Activated CD8-positive, alpha-beta T cell treated with anti-CD3 and anti-CD28 coated beads for 36 hours (primary cell): ENCODE measurements at regions not wholly inside any gene's neighbourhood (a gene's known extent, or its start where the extent isn't known, plus 50 kb on each side); places are given as distances from the start of the nearest gene placed in this dataset.
"Not testable (repeated sequence)": the region's sequence is repeated elsewhere in the genome, so short reads cannot be mapped to it uniquely, and the experiment has no call there.

Source experiments
- ATAC-seq: fragments of 200-7000 bp; cut with Tn5 transposase; one replicate; pipeline ENCODE4 v1.10.0; 2021; ENCODE audit warnings: mild to moderate bottlenecking, moderate library complexity
- CTCF ChIA-PET: fragments of 350-600 bp; sonication (Branson Sonifier 250); formaldehyde crosslinking; loops from one replicate; lab custom pipeline; 2021; ENCODE audit warnings: antibody characterized with exemption; lab: Charles Lee
- POLR2A ChIA-PET: fragments of 350-600 bp; sonication (Branson Sonifier 250); formaldehyde crosslinking; loops from one replicate; lab custom pipeline; 2021; ENCODE audit warnings: antibody characterized with exemption; lab: Charles Lee
- DNase-seq: peaks from one replicate; pipeline ENCODE4 v3.0.0-alpha.2; 2020
- H3K27ac Mint-ChIP-seq: one replicate; pipeline ENCODE4 v1.8.0; 2021; ENCODE audit warnings: mild to moderate bottlenecking, mixed read lengths
- H3K27me3 Mint-ChIP-seq: one replicate; pipeline ENCODE4 v1.8.0; 2021; ENCODE audit warnings: mixed read lengths
- H3K36me3 Mint-ChIP-seq: one replicate; pipeline ENCODE4 v1.8.0; 2021; ENCODE audit warnings: low read depth, mixed read lengths
- H3K4me1 Mint-ChIP-seq: one replicate; pipeline ENCODE4 v1.8.0; 2021; ENCODE audit warnings: low read depth, mixed read lengths
- H3K4me3 Mint-ChIP-seq: one replicate; pipeline ENCODE4 v1.8.0; 2021; ENCODE audit warnings: mild to moderate bottlenecking, moderate library complexity, mixed read lengths
- H3K9me3 Mint-ChIP-seq: one replicate; pipeline ENCODE4 v1.8.0; 2021; ENCODE audit warnings: mixed read lengths
- intact Hi-C: fragments of 100-400 bp; cut with micrococcal nuclease; formaldehyde crosslinking; loops from one replicate; pipeline ENCODE4 v1.10.0; 2022
- TF ChIP-seq, protein P1 (sequence below): fragments of 200-600 bp; IDR thresholded peaks from one replicate; pipeline ENCODE4 v1.8.0; 2022; ENCODE audit warnings: antibody characterized with exemption, mild to moderate bottlenecking

DNA sequence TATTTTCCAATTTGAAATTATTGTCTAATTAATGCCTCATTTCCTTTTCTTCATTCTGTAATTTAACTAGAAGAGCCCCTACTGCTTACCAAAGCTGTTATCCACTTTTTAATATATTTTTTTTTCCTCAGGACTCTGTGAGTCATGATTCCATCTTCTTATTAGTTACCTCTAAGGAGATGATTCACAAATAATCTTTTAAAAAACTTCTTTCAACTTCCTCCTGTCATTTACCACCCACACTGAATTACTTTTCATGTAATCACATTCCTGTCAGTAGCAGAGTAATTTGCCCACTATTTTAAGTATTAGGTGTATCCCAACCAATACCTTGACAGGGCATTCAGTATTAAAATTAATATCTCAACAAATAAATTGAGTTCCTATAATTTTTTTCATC lies 470.9 kb upstream of the ADGRL3 start:
- ChIA-PET POLR2A (no interaction called here), CTCF (no interaction called here)
- DNase-seq, result no peak
- ATAC-seq, result no peak
- TF ChIP-seq, protein P1, sequence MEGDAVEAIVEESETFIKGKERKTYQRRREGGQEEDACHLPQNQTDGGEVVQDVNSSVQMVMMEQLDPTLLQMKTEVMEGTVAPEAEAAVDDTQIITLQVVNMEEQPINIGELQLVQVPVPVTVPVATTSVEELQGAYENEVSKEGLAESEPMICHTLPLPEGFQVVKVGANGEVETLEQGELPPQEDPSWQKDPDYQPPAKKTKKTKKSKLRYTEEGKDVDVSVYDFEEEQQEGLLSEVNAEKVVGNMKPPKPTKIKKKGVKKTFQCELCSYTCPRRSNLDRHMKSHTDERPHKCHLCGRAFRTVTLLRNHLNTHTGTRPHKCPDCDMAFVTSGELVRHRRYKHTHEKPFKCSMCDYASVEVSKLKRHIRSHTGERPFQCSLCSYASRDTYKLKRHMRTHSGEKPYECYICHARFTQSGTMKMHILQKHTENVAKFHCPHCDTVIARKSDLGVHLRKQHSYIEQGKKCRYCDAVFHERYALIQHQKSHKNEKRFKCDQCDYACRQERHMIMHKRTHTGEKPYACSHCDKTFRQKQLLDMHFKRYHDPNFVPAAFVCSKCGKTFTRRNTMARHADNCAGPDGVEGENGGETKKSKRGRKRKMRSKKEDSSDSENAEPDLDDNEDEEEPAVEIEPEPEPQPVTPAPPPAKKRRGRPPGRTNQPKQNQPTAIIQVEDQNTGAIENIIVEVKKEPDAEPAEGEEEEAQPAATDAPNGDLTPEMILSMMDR, result no peak
- intact Hi-C loops, result no loop called here
- Mint-ChIP-seq H3K4me1 (no peaks in the 10 kb centered on the region), H3K9me3 (peaks cover 15% of the 10 kb centered on the region), H3K4me3 (no peak overlapping the region), H3K27ac (no peak overlapping the region), H3K36me3 (no peaks in the 10 kb centered on the region), H3K27me3 (no peaks in the 10 kb centered on the region)

DNA sequence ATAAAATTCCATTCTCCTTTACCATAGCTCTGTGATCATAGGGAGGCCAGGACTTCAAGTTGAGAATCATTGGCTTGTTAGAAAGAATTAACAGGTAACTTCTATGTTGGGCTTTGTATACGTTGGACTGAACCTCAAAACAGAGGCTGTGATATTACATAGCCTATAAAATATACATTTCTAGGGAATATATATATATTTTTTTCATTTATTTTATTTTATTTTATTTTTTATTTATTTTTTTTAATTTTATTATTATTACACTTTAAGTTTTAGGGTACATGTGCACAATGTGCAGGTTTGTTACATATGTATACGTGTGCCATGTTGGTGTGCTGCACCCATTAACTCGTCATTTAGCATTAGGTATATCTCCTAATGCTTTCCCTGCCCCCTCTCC lies 470.4 kb upstream of the ADGRL3 start:
- ATAC-seq, intact Hi-C loops: not testable (repeated sequence)

DNA sequence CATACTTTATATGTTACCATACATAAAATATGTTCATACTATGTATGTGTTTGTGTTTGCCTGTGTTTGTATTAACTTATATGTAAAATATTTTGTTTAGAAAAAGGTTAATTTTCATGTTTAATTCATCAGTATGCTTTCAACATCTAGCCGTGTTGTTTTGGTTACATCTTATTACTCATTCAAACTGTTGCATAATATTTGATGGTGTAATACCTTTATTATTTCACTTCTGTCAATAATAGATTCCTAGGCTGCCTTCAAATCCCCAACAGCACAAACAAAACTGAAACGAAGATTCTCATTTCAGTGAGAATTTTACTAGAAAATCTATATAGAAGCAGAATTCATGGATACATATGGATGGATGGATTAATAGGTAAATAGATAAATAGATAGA lies 462.3 kb upstream of the ADGRL3 start:
- no peak overlapping the region for H3K27ac Mint-ChIP-seq
- no peaks in the 10 kb centered on the region for H3K27me3 Mint-ChIP-seq
- no peaks in the 10 kb centered on the region for H3K36me3 Mint-ChIP-seq
- H3K4me3 Mint-ChIP-seq, result no peak overlapping the region
- intact Hi-C loops, result no loop called here
- H3K9me3 Mint-ChIP-seq, result peaks cover 17% of the 10 kb centered on the region
- DNase-seq (no peak), ATAC-seq (no peak)
- POLR2A ChIA-PET, result no interaction called here
- TF ChIP-seq, protein P1, result no peak
- H3K4me1 Mint-ChIP-seq, result no peaks in the 10 kb centered on the region
- CTCF ChIA-PET, result no interaction called here

More for the DNA sequence above, 470.4 kb upstream of the ADGRL3 start:
- DNase-seq, H3K27ac Mint-ChIP-seq, H3K27me3 Mint-ChIP-seq, POLR2A ChIA-PET, H3K4me3 Mint-ChIP-seq, CTCF ChIA-PET, H3K36me3 Mint-ChIP-seq, H3K4me1 Mint-ChIP-seq: not testable (repeated sequence)
- H3K9me3 Mint-ChIP-seq, result peaks cover 15% of the 10 kb centered on the region

DNA sequence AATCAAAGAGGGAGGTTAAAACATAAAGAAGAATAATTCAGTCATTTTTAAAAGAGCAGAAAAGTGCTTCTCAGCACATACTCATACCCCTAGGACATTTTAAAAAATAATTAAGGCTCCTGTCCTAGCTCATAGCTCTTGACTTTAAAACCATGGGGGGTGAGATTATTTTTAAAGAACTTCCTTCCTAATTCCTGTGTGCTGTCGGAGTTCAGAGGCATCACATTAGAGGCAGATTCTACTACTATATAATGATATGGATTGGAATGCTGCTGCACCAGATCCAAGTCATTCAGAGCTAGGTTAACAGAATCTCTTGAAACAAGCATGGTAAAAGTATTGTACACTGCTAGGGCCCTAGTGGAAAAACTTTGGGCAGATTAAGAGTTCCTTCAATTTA lies 456.5 kb upstream of the ADGRL3 start:
- TF ChIP-seq, protein P1, result no peak
- H3K4me1 Mint-ChIP-seq, result no peaks in the 10 kb centered on the region
- DNase-seq (no peak), ATAC-seq (no peak)
- H3K4me3 Mint-ChIP-seq, result no peak overlapping the region
- ChIA-PET POLR2A (no interaction called here), CTCF (interaction anchor here (0.7 kb wide), 1 partner anchor 16 kb away, joined by 3 read pairs; no protein-coding TSS in a partner anchor)
- intact Hi-C loops, result no loop called here
- H3K9me3 Mint-ChIP-seq, result peaks cover 19% of the 10 kb centered on the region
- H3K27ac Mint-ChIP-seq, result no peak overlapping the region
- no peaks in the 10 kb centered on the region for H3K36me3 Mint-ChIP-seq
- no peaks in the 10 kb centered on the region for H3K27me3 Mint-ChIP-seq

DNA sequence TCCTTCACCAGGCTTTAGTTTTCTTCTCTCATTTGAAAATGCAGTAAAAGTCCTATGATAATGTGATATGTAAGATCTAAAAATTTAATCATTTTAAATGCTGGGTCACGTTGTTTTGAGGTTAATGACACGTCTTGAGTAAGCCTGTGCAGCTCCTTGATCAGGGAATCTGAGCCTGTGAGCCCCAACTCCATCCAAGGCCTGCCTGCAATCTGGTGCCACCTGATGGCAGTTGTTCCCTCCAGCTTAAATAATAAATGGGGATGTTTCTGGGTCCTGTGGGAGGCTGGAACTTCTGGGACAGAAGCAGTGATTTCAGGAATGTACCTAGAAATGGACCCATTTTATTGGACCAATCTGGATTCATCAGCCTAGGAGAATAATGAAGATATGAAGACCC lies 455.4 kb upstream of the ADGRL3 start:
- ATAC-seq (no peak), DNase-seq (no peak)
- Mint-ChIP-seq H3K9me3 (peaks cover 20% of the 10 kb centered on the region), H3K36me3 (no peaks in the 10 kb centered on the region), H3K4me3 (no peak overlapping the region), H3K27ac (no peak overlapping the region), H3K4me1 (no peaks in the 10 kb centered on the region), H3K27me3 (no peaks in the 10 kb centered on the region)
- TF ChIP-seq, protein P1, result no peak
- intact Hi-C loops, result no loop called here
- ChIA-PET POLR2A (no interaction called here), CTCF (no interaction called here)
